GM21825 (cell line): ENCODE measurements at regions not wholly inside any gene's neighbourhood (a gene's known extent, or its start where the extent isn't known, plus 50 kb on each side); places are given as distances from the start of the nearest gene placed in this dataset.
"Not testable (repeated sequence)": the region's sequence is repeated elsewhere in the genome, so short reads cannot be mapped to it uniquely, and the experiment has no call there.

Experiments
- ATAC-seq: cut with Tn5 transposase; IDR thresholded peaks from one replicate; pipeline ENCODE4 v1.9.1; 2021; ENCODE audit warnings: mild to moderate bottlenecking, moderate library complexity; ENCODE audit not compliant: unreplicated experiment

DNA sequence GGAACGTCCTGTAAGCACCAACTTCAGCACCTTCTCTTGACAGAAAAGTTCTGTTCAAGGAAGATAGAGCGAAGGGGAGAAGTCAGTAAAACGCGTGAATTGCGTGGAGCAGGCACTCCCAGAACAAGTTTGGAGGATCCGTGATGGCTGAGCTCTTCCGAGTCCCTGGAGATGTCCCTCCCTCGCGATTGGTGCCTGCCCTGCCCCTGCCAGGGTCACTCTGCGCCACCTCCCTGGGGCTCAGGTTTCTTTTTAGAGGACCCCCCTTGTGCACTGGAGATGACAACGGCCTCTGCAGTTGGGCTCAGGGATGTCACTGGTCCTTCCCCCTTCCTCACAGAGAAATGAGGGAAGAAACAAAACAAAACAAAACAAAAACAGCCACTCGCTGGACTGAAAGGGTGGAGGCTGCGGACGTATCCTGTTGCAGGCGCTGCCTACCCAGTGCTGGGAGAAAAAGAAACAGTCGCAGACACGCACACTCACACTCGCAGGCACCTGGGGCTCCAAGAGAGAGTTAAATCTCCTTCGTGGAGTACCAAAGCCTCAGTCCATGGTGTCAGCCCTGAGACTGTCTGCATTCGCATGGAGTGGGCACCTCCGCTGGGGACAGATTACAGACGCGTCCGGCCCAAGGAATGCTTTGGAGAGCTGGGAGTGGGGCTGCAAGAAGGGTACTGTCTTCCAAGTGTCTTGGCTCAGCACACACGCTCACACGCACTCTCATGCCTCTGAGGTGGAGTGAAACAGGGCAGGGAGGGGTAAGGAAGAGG is 512.7 kb downstream of the SLCO4C1 start:
- no peak for ATAC-seq

DNA sequence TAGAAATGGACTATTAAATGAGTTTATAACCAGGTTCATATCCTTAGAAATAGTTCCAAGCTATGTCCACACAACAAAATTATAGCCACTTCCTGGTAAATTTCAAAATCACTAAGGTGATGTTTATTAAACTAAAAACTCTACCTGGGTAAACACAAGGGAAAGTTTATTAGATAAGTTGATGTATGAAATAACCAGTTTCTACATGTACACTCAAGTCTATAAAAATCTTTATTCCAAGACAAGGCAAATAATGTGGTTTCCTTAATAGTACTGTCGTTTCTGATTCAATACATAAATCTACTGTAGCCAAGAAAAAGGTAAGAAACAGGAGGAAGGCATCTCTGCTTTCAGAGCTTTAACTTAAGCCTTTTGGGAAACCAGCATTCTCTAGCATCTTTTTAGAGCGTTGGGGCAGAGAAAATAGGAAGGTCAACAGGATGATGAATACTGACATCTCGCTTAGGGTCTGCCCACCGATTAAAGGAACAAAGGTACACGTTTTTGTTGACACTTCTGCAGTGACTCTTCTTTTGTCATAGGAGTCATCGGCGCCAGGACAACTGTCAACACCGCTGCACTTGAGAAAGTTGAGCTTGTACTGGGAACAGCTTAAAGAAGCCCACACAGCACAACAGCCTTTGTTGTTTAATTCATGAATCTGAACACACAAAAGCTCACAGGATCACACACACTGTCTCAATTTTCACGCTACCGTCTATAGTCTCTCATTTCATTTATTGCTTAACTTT is 513.6 kb downstream of the SLCO4C1 start:
- no peak for ATAC-seq

DNA sequence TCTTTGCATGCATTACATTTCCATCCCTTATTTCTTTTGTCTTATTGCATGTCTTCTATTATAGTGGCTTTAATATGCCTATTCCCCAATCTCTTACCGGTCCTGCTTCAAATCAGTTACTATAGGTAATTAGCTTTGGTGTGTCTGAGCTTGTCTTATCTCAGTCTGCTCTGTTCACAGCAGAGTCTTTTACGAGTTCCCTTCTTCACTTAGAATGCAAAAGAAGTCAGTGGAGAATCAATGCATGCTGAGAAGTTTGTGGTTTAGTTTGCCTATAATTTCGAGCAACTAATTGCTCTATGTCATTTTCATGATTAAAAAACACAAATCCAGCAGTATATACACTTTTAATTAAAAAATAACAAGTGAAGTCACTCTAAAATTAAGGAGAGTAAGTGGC is 545.0 kb downstream of the SLCO4C1 start:
- ATAC-seq: no peak

DNA sequence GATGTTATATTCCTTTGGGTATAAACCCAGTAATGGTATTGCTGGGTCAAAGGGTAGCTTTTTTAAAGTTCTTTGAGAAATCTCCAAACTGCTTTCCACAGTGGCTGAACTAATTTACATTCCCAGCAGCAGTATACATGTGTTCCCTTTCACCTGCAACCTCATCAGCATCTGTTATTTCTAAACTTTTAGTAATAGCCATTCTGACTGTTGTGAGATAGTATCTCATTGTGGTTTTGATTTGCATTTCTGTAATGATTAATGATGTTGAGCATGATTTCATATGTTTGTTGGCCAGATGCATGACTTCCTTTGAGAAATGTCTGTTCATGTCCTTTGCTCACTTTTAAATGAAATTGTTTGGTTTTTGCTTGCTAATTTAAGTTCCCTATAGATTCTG is 553.1 kb downstream of the SLCO4C1 start:
- ATAC-seq: not testable (repeated sequence)

DNA sequence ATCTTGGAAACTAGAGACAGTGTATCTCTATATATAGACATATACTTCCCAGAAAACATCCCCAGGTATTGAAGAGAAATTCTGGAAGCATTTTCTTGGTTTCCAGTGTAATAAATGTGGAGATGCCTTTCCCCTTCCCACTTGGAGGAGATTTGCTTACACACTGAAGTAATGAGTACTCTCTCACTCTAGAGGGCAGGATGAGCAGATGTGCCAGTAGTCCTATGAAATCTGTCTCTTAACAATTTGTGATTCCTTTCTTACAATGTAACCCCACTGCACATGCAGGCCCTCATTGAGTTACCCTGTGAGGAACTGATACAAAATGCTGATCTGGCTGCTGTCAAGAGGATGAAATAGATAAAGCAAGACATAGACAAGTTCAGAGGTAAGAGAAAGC is 567.2 kb downstream of the SLCO4C1 start:
- ATAC-seq: no peak

DNA sequence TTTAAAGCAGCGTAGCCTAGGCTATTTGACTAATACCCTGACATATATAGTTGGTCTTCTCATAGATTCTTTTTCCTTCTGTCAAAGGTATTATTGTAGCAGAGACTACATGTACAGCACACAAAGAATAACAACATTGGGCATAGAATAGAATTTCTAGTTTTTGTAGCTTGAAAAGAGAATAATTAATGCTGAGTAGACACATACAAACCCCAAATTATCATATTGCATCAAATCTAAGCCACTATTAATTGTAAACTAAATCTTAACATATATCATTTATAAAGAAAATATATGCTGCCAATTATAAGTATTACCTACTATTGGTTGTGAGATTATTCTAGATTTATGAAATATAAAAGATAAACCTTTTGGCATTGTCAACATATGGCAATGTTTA is 574.5 kb downstream of the SLCO4C1 start:
- ATAC-seq: no peak

DNA sequence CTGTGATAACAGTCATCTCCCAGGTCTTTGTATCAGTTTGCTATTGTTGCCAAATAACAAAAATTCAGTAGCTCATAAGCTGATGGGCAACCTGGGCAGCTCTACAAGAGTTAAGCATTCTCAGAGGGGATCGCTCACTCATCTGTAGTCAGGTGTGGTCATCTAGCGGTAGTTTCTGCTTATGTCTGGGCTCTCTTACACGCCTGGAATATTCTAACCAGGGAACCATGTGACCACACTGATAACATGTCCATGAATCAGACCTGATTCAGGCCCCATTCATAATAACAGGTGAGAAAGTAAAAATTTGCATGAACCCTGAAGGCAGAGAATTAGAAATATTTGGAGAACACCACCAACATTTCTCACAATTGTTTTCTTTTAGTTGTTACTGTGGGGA is 576.1 kb downstream of the SLCO4C1 start:
- no peak for ATAC-seq

DNA sequence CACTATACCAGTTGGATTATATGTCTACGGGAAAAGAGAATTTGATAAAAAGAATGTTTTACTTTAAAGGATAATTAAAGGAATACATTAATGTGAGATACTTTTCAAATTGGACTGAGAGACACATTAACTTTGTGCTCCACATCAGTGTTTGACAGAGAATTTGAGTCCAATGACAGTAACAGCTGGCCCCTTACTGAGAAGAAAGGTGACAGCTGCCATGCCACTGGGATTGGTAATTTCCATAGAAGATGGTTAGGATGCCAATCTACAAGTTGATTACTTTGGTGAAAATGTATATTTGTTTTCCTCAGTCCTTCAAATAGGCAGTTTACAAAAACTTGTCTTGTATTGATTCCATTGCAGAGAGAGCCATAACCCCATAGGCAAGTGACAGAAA is 578.4 kb downstream of the SLCO4C1 start:
- ATAC-seq: no peak

DNA sequence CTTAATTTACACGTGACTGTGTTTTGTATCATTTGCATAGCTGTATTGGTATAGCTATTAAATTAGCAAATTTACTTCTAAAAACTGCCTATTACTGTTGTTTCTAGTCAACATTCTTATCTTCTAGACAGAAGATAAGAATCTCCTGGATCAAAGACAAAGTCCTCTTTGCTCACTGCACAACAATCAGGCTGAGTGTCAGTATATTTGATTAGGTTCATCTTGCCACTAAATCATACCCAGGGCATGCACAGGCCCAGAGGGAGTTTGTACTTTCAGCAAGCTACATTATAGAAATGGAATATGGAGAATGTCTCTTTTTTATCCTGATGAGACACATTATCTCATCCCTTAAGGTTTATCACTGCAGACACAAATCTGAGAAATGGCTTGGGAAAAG is 579.1 kb downstream of the SLCO4C1 start:
- no peak for ATAC-seq

DNA sequence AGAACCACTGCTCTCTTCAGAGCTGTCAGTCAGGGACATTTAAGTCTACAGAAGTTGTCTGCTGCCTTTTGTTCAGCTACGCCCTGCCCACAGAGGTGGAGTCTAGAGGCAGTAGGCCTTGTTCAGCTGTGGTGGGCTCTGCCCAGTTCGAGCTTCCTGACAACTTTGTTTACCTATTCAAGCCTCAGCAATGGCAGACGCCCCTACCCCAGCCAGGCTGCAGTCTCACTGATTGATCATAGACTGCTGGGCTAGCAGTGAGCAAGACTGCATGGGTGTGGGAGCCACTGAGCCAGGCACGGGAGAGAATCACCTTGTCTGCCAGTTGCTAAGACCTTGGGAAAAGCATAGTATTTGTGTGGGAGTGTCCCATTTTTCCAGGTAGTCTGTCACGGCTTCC is 580.3 kb downstream of the SLCO4C1 start:
- not testable (repeated sequence) for ATAC-seq

DNA sequence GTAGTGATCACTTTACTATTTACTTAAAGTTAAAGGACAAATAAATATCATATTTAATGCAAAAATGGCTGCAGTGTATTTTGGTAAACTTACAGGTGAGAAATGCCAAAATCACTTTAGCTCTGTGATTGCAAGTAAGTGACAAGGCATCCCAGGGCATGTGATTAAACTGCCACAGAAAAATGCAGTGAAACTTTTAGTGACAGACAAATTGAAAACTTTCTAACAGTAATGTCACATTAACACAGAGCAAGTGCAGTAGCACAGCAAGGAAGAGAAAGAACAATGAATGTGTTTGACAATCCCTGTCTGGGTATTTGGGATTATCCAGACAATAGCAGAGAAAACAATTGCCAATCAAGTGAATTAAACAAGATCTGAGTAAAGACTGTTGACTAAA is 606.8 kb downstream of the SLCO4C1 start:
- no peak for ATAC-seq

DNA sequence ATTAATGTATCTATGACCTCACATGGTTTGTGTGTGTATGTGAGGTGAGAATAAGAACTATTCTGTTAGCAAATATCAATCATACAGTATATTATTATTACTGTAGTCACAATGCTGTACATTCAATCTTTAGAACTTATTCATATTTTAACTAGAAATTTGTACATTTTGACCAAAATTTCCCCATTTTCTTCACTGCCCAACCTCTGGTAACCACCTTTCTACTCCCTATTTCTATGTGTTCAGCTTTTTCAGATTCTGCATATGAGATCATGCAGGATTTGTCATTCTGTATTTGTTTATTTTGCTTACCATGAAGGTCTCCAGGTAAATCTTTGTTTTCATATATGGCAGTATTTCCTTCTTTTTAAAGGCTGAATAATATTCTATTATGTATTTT is 607.9 kb downstream of the SLCO4C1 start:
- ATAC-seq: no peak

DNA sequence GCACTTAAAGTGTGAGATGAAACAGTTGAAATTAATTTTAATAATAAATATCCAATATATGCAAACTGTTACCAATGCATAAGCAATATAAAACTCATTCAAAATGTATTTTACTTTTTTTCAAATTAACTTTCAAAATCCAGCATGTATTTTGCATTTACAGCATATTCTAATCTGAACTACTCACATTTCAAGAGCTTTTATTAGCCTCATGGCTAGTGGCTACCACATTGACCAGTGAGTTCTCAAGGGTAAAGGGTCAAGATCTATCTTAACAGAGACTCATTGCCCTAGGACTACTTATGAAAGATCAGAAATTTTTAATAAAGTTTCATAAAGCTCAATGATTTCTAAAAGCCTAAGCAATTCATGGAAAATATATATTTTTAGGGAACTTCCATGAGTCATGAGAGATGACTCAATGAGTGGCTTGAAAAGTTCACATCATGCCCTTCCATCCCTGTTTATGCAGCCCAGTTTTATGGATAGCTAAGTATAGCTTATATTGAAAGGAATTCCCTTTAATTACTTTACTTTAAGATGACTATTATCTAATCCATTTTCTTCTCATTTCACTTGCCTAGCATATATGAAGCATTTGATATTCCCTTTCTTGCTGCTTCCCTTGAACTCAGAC is 608.6 kb downstream of the SLCO4C1 start:
- no peak for ATAC-seq

DNA sequence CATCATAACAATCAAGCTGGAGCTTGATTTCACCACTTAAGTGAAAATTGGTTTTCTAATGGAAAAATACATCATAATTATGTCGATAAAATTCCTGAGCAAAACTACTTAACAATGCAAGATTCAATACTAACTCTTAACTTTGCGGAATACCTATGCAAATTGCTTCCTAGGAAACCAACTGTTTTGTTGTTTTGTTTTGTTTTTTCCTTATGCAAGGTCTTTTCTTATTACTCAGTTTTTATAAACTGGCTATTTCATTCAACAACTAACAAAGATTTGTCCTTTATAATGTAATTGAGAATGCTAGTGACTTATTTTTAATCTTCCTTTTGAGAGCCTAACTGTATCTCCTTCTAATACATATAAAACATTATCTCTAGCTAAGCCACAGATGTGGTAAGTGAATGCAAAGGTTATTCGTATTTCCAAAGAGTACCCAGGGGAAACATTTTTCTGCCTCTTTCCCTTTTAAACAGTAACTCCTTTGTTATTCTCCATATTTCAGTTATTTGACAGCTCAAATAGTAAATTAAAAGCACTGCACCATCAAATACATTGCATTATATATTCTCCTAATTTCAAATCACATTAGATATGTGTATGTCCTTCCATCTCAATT is 609.4 kb downstream of the SLCO4C1 start:
- no peak for ATAC-seq

DNA sequence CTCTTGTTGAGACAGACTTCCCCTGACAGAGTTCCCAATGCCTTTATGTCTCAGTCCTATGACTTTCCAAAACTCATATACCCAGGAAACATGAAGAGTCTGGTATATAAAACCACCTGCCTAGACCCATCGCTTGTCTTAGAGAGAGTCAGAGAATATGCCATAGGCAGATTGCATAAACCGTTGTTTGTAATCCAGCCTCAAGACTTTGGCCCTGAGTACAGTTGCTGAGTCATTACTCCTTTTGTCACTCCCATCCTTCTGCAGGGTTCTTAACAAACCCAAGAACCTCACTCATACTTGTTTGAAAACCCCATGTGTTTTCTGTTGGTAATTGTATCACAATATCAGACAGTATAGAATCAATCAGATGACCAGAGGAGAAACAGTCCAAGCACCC is 616.3 kb downstream of the SLCO4C1 start:
- no peak for ATAC-seq

DNA sequence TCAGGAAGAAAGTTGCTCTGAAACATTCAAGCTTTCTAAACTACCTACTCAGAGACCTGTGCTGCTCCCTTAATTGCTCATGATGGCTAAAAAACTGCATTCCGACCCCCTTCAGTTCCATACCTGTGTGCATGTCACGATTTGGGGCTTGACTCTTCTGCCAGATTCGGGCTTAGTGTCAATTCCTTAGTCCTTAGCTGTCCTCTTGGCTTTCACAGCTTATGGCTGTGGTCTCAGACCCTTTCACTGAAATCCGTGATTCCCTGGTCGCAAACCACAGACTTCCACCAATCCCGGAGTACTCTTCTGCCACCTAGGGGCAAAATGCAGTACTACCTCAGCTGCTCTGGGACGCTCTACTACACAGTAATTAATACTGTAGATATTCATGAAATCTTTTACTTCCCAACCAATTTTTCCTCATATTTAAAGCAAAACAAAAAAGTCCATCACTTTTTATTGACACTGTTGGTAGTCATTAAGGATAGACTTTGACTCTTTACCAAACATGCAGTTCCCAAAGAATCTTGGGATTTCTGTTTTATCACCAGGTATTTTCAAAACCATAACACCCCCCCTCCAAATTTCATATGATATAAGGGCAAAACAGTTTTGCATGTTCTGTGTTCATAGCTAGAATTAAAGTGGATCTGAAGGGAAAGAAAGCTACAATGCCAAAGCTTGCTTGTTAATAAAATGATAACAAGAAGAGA is 617.4 kb downstream of the SLCO4C1 start:
- peak; percentile 79 for ATAC-seq

DNA sequence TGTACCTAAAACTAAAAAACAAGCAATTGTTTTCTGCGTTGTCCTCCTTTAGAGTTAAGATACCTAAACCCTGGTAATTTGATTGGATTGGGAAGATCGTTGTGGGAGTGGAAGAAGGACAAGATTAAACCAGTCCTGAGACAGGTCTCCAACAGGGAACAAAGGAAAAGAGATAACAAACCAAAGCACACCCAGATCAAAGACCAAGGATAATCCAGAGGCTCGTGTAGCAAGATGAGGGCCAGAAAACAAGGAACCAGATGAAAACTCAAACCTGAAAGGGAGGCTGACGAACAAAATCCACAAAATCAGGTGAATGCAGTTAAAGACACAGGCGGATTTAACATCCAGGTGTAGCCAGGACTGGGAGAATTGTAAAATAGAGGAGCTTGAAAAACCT is 618.1 kb downstream of the SLCO4C1 start:
- ATAC-seq: no peak

DNA sequence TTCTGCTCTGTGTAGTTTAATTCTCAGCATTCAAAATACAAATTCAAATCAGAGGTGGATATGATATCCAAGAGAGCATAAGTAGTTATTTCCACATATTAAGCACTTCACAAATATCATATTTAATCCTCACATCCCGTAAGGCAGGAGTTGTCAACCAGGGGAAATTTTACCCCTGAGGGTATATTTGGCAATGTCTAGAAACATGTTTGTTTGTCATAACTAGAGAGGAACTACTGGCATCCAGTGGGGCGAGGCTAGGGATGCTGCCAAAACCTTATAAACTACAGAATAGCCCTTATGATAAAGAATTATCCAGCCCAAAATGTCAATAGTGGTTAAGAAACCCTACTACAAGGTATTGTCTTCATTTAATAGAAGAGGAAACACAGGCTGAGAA is 619.4 kb downstream of the SLCO4C1 start:
- ATAC-seq: no peak

DNA sequence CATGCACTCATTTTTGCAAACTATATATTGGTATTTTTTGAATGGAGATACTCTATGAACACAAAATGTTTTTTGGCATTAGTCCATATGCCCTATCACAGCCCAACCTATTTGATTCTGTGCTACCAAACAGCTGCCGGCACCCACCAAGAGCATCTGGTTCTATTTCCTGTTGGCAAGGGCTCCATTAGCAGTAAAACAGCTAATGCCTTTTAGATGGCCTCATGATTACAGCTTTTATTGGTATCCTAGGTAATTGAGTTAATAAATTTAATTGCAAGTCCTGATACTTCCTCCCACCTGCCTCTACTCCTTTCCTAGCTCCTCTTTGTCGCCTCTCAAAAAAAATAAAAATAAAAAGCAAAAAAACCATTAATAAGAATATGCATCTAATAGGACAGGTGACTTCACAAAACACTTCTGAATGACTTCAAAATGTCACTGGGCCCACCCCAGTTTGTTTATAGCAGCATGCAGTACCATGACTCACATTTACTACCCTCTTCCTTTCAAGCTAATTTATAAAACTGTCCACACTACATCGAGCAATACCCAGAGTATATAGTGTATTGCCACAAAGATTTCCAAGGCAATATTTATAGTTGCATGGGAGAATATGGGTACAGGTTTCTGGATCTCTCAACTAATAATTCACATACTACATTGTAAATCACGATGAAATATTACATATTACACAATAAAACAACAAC is 620.4 kb downstream of the SLCO4C1 start:
- no peak for ATAC-seq

DNA sequence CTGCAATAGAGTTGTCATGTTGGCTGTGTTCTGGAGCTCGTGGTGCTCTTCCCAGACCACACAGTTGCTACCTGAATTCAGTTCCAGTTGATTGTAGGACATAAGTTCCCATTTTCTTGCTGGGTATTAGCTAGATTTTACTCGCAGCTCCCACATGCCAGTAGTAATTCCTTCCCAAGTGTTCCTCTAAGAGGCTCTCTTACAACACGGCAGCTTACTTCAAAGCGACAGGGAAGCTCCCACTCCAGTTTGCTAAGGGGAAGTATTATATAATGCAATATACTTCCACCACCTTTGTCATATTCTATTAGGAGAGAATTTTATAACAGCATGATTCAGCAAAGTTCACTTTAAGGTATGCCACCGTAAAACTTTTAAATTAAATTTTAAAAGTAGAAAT is 623.0 kb downstream of the SLCO4C1 start:
- ATAC-seq: no peak
